NCI-H187 treated with DMSO at 0.1 percent for 48 hours (cell line): ENCODE measurements at regions not wholly inside any gene's neighbourhood (a gene's known extent, or its start where the extent isn't known, plus 50 kb on each side); places are given as distances from the start of the nearest gene placed in this dataset.

ENCODE experiments used
- DNase-seq: peaks from one replicate; lab custom pipeline; 2025; lab: John Stamatoyannopoulos, UW

DNA sequence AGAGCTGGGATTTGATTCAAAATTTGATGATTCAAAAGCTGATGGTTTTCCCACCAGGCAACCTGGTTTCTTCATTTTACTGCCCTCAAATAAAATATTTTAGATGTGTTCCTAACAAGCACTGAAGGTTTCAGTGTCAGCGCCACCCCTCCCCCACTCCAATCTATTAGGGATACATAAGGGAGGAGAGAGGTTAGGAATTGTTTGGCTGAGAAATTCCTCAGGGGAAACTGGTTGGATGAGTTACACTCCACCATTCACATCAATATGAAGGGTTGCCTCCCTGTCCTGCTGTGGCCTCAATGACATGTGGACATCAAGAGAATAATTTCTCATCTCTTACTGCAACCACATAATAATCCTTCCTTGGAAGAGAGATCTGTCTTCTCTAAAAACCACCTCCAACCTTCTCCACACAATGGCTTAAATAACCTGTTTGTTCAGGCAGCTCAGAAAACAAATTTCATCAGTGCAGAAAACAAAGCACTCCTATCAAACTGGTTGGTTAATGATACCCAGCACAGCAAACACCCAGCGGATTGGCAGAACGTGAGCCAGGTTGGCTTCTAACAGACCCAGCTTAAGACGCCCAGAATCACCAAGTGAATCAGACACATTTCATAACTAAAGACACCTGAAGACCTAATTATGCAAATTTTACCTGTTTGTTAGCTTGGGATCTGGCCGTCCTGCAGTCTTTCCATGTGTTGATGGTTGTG is 136.0 kb upstream of the SGK1 start:
- no peak for DNase-seq

GRCh38 chr6:134452906-134453305 is 135.0 kb upstream of the SGK1 start:
- DNase-seq: no peak

DNA sequence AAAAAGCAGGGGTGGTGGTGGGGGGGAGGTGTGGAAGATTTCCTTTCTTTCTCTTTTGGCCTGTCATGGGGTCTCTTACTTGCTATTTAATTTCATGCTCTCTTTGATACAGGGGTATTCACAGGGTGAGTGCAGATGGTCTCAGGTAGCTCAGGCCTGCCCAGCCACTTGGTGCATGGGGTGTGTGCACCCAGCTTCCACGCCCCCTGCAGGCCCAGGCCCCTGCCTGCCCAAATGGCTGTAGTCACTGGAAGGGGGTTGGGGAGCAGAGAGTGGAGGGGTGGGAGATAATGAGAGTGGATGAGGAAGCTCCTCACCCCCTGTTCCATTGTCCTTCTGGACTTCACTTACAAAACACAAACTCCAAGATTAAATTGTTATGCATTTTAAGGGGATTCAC is 133.6 kb upstream of the SGK1 start:
- DNase-seq: no peak

- DNase-seq: no peak
Measured at GRCh38 chr6:134449781-134450180, 131.9 kb upstream of the SGK1 start.

- no peak for DNase-seq
Measured at GRCh38 chr6:134449004-134449403, 131.1 kb upstream of the SGK1 start.

DNA sequence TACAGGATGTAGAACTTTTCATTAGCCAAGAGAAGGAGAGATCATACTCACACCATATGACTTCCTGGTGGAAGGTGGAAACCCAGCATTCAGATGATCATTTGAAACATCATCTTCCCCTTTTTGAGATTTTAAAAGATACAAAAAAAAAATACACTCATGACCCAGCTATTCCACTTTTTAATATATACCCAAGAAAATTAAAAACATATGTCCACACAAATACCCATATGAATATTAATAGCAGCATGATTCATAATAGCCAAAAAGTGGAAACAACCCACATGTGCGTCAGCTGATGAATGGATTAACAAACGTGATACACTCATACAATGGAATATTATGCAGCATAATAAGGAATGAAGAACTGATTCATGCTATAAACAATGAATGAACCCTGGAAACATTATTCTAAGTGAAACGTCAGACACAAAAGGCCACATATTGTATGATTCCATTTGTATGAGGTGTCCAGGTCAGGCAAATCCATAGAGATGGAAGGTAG is 130.0 kb upstream of the SGK1 start:
- DNase-seq: no peak

- no peak for DNase-seq
Measured at GRCh38 chr6:134447423-134447822, 129.5 kb upstream of the SGK1 start.

DNA sequence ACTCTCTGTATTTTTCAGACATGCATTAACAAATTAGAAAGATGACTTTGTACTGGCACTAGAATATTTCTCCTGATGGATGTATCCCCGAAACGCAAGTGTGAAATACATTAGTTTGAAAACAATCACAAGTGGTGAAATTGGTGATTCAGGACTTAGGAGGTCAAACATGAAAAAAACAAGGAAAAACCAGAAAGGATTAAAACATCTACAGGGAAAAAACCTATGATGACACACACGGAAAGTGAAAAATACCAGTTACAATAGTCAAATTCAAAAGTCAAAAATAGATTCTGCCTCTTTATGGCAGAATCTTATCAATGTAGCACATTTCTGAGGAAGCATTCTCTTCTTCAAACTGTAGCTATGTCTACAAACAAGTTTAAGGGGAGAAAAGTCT is 129.0 kb upstream of the SGK1 start:
- DNase-seq: no peak

- no peak for DNase-seq
Measured at GRCh38 chr6:134446218-134446848, 128.4 kb upstream of the SGK1 start.

GRCh38 chr6:134443009-134443408 is 125.1 kb upstream of the SGK1 start:
- DNase-seq: no peak

DNA sequence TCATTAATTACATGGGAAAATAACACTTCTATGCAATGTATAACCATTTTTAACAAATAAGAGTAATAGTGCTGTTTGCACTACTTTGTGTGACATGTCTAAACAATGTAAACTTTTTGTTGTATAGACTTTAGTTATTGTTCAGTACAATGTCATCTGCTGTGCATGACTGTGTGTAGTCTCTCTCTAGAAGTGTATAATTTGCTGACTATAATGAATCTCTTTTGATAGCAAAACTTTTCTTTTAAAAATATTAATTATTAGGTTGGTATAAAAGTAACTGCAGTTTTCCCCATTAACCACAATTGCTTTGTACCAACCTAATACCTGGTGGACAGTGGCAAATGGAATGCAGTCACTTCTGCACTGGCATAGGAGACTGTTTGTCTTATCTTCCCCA is 124.2 kb upstream of the SGK1 start:
- no peak for DNase-seq

DNA sequence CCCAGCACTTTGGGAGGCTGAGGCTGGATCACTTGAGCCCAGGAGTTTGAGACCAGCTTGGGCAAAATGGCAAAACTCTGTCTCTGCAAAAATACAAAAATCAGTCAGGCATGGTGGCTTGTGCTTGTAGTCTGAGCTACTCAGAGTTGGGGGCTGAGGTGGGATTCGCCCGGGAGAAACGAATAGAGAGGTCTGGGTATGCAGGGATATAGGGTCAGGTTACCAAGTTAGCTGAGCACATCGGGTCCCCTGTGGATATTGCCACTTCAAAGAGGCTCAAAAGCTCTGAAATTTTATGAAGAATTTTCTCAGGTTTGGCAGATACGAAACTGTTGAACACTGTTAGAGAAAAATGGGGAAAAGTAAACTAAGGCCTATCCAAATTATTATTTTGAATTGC is 120.9 kb upstream of the SGK1 start:
- no peak for DNase-seq

DNA sequence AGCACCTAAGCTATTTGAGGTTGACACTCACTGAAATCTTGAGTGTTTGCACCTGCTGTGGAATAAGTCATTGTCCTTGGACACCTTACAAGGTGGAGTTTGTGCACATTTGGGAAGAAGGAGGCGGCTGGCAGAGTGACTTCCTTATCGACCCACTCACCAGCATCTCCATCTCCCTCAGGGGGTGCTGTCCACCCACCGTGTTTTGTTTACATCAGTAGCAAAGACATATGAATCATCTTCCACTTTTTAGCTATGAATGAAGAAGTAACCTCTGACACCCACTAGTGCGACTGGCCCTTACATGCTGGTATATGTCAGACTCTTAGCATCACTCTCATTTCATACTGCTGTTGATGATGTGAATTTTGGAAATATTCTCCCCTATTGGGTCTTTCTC is 119.5 kb upstream of the SGK1 start:
- no peak for DNase-seq

GRCh38 chr6:134436950-134437349 is 119.0 kb upstream of the SGK1 start:
- no peak for DNase-seq

- DNase-seq: no peak
Measured at GRCh38 chr6:134436281-134436815, 118.4 kb upstream of the SGK1 start.

DNA sequence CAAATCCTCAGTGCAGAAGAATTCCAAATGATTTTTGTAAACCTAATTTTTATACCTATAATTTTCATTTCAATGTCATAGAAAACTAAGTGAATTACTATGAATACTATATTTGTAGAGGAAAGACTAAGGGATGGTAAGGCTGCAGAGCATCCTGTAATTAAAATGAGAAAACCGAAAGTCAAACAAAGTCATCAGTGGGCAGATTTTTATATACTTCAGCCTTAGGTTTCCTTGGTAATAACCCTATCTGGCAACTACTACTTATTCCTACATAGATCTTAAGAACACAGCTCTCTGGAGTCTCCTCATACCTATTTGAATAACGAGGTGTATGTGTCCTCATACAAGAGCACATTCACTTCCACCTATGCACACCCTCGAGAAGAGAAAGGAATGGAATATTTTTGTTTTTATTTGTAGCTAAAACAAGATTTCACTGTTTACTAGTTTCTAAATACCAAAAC is 117.9 kb upstream of the SGK1 start:
- no peak for DNase-seq

DNA sequence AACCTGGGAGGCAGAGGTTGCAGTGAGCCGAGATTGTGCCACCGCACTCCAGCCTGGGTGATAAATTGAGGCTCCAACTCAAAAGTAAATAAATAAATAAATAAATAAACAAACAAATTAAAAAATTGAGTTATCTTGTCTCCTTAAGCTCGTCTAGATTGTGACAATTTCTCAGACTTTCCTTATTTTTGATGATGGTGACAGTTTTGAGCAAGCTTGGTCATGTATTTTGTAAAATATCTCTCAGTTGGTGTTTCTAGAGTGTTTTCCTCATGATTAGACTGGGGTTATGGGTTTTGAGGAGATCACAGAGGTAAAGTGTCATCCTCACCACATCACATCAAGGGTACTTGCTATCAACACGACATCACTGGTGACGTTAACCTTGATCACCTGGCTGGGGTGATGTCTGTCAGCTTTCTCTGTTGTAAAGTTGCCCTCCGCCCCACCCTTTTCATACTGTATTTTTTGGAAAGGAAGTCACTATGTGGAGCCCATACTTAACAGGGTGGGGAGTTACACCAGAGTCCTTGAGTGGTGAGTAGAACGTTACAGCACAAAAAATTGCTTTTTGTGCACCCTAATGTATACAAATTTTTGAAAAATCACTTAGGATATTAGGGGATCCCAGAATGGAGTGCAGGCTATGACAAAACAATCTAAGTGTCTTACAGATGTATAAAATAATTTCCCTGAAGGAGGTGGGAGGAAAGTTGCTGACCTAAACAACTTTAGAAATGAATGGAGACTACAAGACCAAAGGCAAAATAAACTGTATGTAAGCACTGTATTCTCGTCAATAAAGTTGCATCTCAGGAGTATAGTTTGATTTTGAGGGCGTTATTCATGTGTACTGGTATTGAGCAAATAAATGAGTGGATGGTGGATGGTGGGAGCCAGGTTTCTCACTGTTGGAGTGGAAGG is 116.4 kb upstream of the SGK1 start:
- no peak for DNase-seq

DNA sequence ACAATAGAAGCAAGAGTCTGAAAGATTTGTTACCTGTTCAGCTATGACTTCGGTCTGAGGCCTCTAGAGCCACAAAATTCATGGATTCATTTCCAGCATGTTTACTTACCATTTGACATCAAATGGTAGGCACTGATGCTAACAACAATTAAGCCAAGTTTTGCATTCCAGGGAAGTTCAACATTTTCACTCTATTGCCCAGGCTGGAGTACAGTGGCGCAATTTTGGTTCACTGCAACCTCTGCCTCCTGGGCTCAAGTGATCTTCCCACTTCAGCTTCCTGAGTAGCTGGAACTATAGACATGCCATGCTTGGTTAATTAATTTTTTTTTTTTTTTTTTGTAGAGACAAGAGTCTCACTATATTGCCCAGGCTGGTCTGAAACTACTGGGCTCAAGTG is 114.1 kb upstream of the SGK1 start:
- DNase-seq: no peak

DNA sequence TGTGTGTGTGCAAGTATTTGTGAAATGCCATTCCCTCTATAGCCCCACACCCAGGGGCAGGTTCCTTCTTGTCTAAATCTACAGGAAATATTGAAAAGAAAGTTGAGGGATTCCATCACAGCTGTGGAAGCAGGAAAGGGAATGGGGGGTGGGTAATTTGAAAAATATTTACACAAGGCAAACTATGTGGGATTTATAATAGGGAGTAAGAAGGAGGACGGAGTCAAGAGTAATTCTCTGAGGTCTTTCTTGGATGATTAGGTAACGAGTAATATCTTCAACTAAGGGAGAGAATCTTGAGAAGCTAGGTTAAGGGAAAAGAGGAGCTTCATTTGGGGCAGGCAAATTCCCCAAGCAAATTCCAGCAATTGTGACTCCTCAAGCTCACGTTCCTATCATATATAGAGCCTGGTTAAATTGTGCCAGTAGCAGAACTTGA is 113.5 kb upstream of the SGK1 start:
- DNase-seq: no peak

GRCh38 chr6:134429861-134430380 is 112.0 kb upstream of the SGK1 start:
- no peak for DNase-seq

GRCh38 chr6:134427721-134428120 is 109.8 kb upstream of the SGK1 start:
- no peak for DNase-seq

GRCh38 chr6:134426623-134427022 is 108.7 kb upstream of the SGK1 start:
- no peak for DNase-seq
